ENCODE measurements at regions not wholly inside any gene's neighbourhood (a gene's known extent, or its start where the extent isn't known, plus 50 kb on each side); places are given as distances from the start of the nearest gene placed in this dataset.
"Not testable (repeated sequence)": the region's sequence is repeated elsewhere in the genome, so short reads cannot be mapped to it uniquely, and the experiment has no call there.

DNA sequence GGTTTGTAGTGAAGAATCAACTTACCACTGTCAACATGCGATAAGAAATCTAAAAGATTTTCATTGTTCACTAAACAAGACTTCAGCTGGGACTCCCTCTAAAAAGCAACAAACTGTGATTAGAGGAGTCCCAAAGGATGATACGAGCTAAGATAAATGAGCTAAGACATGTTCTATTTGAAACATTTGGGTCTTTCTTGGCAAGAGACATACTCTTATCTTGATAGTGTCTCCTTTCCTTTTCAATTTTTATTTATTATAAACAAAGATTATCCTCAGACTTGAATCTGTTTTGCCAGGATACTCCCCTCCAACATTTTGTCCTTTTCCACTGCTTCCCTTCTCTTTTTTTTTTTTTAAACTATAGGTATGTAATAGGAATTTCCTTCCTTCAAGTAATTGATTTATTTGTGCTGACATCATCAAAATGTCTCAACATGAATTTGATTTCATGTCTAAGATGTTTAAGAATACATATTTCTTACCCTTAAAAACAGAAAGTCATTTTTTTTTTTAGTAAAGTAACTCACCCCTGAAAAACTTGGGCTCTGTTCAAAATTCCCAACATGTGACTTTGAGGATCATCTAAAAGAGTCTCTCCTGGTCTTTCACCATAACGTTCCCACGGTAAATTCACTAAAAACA is 158.4 kb upstream of the NRP1 start:
- no peak for DNase-seq (ENCODE audit: low read depth in 4 of 4, low spot score in 3 of 4)

GRCh38 chr10:33489501-33490176 is 155.2 kb upstream of the NRP1 start:
- DNase-seq (ENCODE audit: low read depth in 4 of 4, low spot score in 3 of 4): peak in 1 of 4 donors; percentile 65

DNA sequence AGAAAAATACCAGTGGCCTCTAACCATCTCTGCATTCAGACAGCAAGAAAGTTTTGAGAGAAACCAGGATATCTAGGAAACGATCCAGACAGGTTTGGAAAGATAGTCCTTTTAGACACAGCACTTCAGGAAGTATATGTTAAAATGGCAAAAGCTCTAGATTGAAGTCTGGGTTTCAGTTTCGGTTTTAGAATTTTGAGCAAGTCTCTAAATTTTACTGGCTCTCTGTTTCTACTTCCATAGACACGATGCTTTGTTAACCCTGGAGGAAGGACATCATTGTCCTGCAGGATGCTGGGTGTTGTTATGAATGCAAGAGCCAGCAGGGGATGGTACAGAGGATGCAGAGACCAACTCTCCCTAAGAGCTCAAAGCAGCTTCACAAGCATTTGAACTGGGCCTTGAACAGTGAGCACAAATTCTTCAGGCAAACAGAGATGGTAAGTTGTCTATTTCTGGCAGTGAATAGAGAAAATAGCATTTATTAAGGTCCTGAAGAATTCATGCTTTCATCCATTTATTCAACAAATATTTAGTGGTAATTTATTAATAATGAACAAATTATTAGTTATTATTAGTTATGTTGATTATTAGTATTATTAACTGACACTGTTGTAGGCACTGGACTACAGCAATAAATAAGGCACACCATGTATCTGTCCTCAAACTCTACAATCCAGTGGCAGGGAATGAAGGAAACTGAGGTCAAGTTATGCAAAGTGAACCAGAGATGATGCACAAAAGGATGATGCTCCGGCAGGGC is 152.7 kb upstream of the NRP1 start:
- DNase-seq (ENCODE audit: low read depth in 4 of 4, low spot score in 3 of 4): no peak

GRCh38 chr10:33485276-33485675 is 150.8 kb upstream of the NRP1 start:
- no peak for DNase-seq (ENCODE audit: low read depth in 4 of 4, low spot score in 3 of 4)

GRCh38 chr10:33484787-33485186 is 150.3 kb upstream of the NRP1 start:
- DNase-seq (ENCODE audit: low read depth in 4 of 4, low spot score in 3 of 4): no peak

DNA sequence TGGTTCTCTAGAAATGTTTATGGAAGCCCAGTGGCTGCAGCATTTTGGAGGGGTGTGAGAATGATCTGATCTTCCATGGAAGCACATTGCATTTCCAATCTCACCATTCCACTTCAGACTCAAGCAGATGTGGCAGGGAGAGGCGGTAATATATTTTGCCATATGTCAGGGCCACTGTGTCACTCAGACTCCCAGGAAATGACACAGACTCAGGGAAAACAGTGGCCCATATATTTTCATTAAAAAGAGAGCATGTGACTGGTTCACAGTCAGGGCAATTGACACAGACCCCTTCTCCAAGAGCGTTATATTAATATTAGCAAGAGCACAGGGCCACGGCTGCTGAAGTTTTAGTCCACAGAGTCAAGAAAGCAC is 149.3 kb upstream of the NRP1 start:
- no peak for DNase-seq (ENCODE audit: low read depth in 4 of 4, low spot score in 3 of 4)

GRCh38 chr10:33483124-33483815 is 148.8 kb upstream of the NRP1 start:
- DNase-seq (ENCODE audit: low read depth in 4 of 4, low spot score in 3 of 4): no peak

GRCh38 chr10:33482486-33482885 is 148.0 kb upstream of the NRP1 start:
- DNase-seq (ENCODE audit: low read depth in 4 of 4, low spot score in 3 of 4): no peak

DNA sequence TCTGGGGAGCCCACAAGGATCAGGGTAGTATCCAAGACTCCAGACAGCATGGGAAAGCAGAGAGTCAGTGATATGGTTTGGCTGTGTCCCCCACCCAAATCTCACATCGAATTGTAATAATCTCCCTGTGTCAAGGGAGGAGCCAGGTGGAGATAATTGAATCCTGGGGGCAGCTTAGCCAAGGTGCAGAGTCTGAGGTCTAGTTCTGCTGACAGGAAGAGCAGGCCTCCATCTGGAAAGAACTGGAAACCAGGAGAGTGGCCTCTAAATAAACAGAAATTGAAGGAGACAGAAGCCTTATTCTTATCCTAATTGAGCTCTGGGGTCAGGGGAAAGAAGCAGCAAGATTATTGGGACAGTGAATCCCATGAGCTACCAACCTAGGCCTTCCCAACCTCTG is 146.7 kb upstream of the NRP1 start:
- no peak for DNase-seq (ENCODE audit: low read depth in 4 of 4, low spot score in 3 of 4)

DNA sequence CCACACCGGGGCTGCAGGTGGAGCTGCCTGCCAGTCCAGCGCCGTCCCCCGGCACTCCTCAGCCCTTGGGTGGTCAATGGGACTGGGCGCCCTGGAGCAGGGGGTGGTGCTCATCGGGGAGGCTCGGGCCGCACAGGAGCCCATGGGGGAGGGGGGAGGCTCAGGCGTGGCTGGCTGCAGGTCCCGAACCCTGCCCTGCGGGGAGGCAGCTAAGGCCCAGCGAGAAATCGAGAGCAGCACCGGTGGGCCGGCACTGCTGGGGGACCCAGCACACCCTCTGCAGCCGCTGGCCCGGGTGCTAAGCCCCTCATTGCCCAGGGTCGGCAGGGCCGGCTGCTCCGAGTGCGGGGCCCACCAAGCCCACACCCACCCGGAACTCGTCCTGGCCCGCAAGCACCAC is 145.9 kb upstream of the NRP1 start:
- not testable (repeated sequence) for DNase-seq (ENCODE audit: low read depth in 4 of 4, low spot score in 3 of 4)

GRCh38 chr10:33478675-33479125 is 144.2 kb upstream of the NRP1 start:
- no peak for DNase-seq (ENCODE audit: low read depth in 4 of 4, low spot score in 3 of 4)

DNA sequence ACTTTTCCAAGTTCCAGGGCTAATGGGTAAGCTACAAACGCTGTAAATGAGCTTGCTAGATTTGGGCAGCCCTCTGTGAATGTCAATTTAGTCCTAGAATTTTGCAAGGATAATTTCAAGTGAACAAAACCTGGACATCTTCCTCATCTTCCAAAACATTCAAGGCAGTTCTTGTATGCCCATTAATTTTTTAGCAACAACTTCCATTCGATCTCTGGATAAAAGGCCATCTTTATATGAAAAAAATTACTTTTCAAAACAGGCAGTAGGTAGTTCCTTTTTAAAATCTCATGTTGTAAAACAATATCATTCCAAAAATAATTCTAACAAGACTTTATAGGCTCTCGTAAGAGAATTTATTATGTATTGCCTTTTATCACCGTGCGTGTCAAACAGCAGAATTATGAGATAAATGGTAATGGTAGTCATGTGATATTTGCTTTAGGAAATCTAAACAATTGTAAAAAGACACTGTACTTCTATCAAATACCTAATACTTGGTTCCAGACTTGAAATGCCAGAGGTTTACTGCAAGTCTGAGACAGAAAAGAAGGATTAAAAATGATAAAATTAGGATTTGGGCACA is 143.7 kb upstream of the NRP1 start:
- DNase-seq (ENCODE audit: low read depth in 4 of 4, low spot score in 3 of 4): no peak

DNA sequence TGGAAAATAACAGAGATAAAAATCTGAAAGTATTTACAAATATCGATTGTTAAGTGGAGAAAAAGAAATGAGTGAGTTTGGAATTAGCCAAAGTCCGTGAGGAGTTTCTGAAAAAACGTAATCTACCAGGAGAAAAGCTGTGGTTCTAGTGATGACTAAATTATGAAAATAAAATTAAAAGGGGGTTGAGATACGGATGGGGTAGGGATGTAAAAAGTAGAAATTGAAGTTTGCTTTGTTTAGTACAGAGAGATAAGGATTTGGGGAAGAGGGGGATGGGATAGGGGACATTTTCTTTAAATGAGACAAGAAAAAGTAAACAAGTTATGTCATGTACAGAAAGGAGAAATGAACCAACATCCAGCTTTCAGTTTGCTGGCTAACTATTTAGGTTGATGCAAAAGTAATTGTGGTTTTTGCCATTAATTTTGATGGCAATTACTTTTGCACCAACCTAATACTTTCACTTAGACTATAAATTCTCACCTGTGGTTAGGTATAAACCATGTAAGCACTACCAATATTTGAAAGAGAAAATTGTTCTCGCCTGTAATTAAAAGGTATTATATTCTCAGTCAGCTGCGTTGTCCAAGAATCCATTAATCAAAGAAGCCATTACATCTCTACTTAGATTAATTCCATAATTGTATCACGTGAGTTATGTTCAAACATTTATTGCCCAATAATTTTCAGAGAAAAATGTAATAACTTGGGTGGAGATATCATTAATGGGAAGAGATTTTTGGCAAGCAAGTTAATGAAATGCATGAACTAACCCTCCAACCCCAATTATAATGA is 143.0 kb upstream of the NRP1 start:
- DNase-seq (ENCODE audit: low read depth in 4 of 4, low spot score in 3 of 4): no peak

DNA sequence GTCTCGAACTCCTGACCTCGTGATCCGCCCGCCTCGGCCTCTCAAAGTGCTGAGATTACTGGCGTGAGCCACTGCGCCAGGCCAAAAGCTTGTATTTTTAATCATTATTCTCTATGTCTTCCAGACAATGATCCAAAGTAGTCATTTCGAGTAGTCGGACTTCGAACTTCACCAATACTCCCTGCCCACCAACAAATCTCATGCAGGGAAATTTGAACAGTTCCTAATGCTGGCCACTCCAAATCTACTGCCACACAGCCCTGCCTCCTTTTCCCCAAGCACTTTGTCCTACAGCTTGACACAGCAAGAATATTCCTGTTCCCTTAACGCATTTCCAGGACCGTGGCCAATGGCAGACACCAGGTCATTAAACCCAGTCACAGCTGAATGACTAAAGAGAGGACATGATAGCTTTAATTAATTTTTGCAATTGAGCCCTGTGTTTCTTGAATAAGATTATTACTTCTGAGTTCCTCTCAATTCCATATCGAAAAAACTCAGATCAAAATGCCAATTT is 142.3 kb upstream of the NRP1 start:
- DNase-seq (ENCODE audit: low read depth in 4 of 4, low spot score in 3 of 4): no peak

DNA sequence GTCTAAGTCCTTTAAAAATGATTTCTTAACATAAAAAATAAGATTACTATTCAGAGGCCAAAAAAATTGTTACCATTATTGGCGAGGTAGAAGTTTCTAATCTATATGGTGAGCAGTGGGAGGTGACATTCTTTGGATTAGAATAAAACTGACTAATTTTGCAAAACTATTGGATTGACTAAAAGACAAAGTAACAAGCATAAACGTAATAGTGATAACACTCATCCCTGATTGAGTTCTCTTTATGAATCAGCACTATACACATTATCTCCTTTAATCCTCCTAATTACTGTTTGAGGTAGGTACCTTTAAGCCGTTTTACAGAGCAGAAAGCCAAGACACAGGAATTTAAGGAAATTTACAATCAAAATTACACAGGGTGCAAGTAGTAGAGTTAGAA is 139.2 kb upstream of the NRP1 start:
- no peak for DNase-seq (ENCODE audit: low read depth in 4 of 4, low spot score in 3 of 4)

- DNase-seq (ENCODE audit: low read depth in 4 of 4, low spot score in 3 of 4): not testable (repeated sequence)
These were observed 133.5 kb upstream of the NRP1 start for GRCh38 chr10:33468006-33468405.

DNA sequence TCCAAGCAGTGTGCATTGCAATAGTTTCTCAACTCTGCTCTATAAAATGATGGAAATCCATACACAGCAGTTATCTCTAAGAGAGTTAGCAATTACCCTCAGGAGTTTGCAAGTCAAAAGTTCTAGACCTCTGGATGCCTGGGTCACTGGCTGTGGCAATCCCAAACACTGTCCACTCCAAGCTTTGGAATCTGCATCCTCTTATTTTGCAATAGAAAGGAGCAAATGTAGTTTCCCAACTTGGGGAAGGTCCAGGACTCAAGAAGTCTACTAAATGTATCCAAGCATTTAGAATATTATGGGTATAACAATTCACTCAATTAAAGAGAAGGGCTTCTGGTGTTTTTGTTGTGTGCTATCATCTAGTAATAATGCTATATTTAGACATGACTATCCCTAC is 131.3 kb upstream of the NRP1 start:
- DNase-seq (ENCODE audit: low read depth in 4 of 4, low spot score in 3 of 4): no peak

GRCh38 chr10:33463011-33463410 is 128.5 kb upstream of the NRP1 start:
- no peak for DNase-seq (ENCODE audit: low read depth in 4 of 4, low spot score in 3 of 4)

- DNase-seq (ENCODE audit: low read depth in 4 of 4, low spot score in 3 of 4): no peak
These were observed 126.8 kb upstream of the NRP1 start for GRCh38 chr10:33461295-33461640.

Measured in right renal pelvis (tissue), 4 donors.